ENCODE measurements at regions not wholly inside any gene's neighbourhood (a gene's known extent, or its start where the extent isn't known, plus 50 kb on each side); places are given as distances from the start of the nearest gene placed in this dataset.

DNA sequence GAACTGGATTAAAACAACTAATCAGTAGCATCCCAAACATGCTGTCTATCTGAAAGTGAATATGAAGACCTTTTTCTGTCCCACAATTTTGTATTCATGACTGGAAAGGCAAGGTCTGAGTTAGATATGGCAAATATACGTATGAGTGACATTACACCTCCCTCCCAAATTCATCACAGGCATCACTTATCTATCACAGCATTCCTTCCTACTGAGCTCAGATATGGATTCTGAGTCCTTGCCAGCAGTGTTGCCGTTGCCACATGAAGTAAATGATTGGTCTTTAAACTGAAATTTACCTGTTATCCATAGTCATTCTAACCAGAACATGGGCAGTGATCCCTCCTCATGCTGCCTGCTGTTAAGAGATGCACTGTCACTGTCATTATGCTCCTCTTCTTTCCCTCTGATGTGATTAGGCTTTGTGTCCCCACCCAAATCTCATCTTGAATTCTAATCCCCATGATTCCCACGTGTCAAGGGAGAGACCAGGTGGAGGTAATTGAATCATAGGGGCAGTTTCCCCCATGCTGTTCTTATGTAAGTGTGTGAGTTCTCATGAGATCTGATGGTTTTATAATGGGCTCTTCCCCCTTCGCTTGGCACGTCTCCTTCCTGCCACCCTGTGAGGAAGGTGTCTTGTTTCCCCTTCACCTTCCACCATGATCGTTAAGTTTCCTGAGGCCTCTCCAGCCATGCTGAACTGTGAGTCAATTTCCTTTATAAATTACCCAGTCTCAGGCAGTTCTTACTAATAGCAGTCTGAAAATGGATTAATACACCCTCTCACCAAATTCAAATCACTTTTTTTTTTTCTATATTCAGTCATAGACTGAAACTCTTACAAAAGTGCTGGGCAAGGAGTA lies 288.4 kb downstream of the NUAK1 start:
- no peak for DNase-seq
- TF ChIP-seq, protein P1, sequence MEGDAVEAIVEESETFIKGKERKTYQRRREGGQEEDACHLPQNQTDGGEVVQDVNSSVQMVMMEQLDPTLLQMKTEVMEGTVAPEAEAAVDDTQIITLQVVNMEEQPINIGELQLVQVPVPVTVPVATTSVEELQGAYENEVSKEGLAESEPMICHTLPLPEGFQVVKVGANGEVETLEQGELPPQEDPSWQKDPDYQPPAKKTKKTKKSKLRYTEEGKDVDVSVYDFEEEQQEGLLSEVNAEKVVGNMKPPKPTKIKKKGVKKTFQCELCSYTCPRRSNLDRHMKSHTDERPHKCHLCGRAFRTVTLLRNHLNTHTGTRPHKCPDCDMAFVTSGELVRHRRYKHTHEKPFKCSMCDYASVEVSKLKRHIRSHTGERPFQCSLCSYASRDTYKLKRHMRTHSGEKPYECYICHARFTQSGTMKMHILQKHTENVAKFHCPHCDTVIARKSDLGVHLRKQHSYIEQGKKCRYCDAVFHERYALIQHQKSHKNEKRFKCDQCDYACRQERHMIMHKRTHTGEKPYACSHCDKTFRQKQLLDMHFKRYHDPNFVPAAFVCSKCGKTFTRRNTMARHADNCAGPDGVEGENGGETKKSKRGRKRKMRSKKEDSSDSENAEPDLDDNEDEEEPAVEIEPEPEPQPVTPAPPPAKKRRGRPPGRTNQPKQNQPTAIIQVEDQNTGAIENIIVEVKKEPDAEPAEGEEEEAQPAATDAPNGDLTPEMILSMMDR (IDR thresholded peaks at IDR 0.05; ENCODE audit: borderline replicate concordance), result no peak
- Histone ChIP-seq H3K27ac (replicated peaks) (no peak overlapping the region), H3K36me3 (no peaks in the 10 kb centered on the region), H3K9me3 (replicated peaks) (no peaks in the 10 kb centered on the region), H3K27me3 (ENCODE audit: low read depth) (no peaks in the 10 kb centered on the region), H3K4me1 (peaks cover 16% of the 10 kb centered on the region), H3K4me3 (no peak overlapping the region)
- intact Hi-C loops (cut with micrococcal nuclease), result no loop called here

DNA sequence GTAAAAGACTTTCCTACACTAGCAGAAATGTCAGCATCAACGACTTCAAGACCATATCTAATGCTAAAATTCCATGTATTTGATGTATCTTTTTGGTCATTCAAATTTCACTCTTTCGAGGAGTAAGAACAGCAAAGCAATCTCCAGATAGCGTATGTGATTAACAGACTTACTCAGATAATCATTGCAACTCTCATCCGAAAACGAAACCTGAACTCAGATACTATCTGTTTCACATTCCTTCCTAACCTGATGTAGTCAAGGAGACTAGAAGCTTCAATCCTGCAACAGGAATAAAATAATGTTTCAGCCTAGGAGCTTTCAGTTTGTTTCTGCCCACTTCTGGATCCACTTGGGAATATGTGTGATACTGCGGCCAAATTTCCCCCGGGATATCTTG lies 286.3 kb downstream of the NUAK1 start:
- H3K4me3 ChIP-seq, result peak overlapping the region; percentile 7

DNA sequence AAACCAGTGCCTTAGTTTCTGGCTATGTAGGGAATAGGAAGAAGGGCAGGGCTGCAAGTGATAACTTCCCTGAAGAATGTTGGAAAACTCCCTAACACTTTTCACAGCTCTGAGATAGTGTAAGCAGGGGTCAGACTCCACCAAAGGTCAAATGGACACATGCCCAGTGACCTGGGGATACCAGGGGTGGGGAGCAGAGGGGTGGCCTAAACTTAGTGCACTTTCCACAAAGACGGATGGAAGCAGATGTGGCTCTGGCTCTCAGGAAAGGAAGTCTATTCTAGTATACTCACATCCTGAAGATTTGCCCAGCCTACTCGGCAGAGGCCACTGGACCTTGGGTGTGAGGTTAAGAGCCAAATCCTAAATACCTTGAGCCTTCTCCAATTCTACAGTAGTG lies 285.8 kb downstream of the NUAK1 start:
- Histone ChIP-seq H3K27me3 (ENCODE audit: low read depth) (no peaks in the 10 kb centered on the region), H3K27ac (replicated peaks) (peak overlapping the region; percentile 63), H3K9me3 (replicated peaks) (no peaks in the 10 kb centered on the region), H3K36me3 (no peaks in the 10 kb centered on the region), H3K4me3 (peak overlapping the region; percentile 7), H3K4me1 (peaks cover 16% of the 10 kb centered on the region)
- DNase-seq, result peak; percentile 37
- intact Hi-C loops (cut with micrococcal nuclease), result no loop called here
- TF ChIP-seq, protein P1 (IDR thresholded peaks at IDR 0.05; ENCODE audit: borderline replicate concordance), result no peak

More for the DNA sequence above, 286.3 kb downstream of the NUAK1 start:
- H3K27me3 ChIP-seq (ENCODE audit: low read depth), result no peaks in the 10 kb centered on the region
- no peak for DNase-seq
- H3K27ac ChIP-seq (replicated peaks), result peak overlapping the region; percentile 63
- TF ChIP-seq, protein P1 (IDR thresholded peaks at IDR 0.05; ENCODE audit: borderline replicate concordance), result no peak
- no peaks in the 10 kb centered on the region for H3K36me3 ChIP-seq
- H3K4me1 ChIP-seq, result peaks cover 16% of the 10 kb centered on the region
- no peaks in the 10 kb centered on the region for H3K9me3 ChIP-seq (replicated peaks)
- intact Hi-C loops (cut with micrococcal nuclease), result no loop called here

DNA sequence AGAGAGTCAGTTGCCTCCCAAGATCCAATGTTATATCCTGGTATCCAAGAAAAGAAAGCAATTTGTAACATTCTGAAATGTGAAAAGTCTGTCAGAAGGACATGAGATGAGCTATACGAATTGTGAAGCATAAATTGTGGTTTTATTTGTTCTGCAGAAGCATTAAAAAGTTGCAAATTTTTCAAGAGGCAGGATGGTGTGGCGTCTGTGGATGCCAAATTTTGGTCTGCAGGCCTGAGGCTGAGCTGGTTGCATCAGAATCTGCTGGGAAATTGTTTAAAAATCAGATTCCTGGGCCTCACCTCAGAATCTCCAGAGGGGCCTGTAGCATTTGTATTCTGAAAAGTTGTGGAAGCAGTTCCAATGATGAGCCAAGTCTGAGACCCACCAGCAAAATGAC lies 284.7 kb downstream of the NUAK1 start:
- intact Hi-C loops (cut with micrococcal nuclease), result no loop called here
- Histone ChIP-seq H3K4me1 (peaks cover 16% of the 10 kb centered on the region), H3K27me3 (ENCODE audit: low read depth) (no peaks in the 10 kb centered on the region), H3K36me3 (no peaks in the 10 kb centered on the region), H3K27ac (replicated peaks) (peak overlapping the region; percentile 63), H3K4me3 (no peak overlapping the region), H3K9me3 (replicated peaks) (no peaks in the 10 kb centered on the region)
- DNase-seq, result no peak
- TF ChIP-seq, protein P1 (IDR thresholded peaks at IDR 0.05; ENCODE audit: borderline replicate concordance), result no peak

DNA sequence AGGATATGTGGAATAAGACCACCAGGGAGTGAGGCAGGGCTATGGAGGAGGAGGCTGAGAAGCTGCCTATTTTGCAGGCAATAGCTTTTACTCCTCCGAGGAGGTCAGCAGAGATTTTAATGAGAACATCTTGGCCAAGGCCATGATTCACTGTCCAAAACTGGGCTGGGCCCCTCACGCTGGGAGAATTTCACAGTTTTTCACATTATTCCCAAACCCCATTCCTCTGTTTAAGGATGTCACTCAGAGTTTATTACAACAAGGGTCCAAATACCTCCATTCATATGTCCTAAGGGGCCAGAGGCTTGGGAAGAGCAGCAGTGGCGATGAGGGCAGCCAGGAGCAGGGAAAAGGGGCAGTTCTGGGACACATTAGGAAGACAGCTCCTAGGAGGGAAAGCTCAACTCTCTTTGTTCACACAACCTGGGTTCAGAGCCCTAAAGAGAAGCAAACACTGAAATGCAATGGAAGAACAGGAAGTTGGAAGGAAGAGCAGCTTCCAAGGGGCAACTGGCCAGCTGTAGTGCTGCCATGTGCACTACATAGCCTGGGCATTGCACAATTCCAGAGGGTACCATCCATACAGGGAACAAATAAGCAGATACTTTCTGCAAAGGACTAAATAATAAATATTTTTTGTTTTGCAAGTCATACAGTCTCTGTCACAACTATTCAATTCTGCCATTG lies 283.2 kb downstream of the NUAK1 start:
- peaks cover 16% of the 10 kb centered on the region for H3K4me1 ChIP-seq
- intact Hi-C loops (cut with micrococcal nuclease), result no loop called here
- H3K27me3 ChIP-seq (ENCODE audit: low read depth), result no peaks in the 10 kb centered on the region
- no peak overlapping the region for H3K27ac ChIP-seq (replicated peaks)
- no peaks in the 10 kb centered on the region for H3K36me3 ChIP-seq
- TF ChIP-seq, protein P1 (IDR thresholded peaks at IDR 0.05; ENCODE audit: borderline replicate concordance), result no peak
- no peaks in the 10 kb centered on the region for H3K9me3 ChIP-seq (replicated peaks)
- H3K4me3 ChIP-seq, result no peak overlapping the region
- no peak for DNase-seq
